ENCODE measurements at regions not wholly inside any gene's neighbourhood (a gene's known extent, or its start where the extent isn't known, plus 50 kb on each side); places are given as distances from the start of the nearest gene placed in this dataset.
"Not testable (repeated sequence)": the region's sequence is repeated elsewhere in the genome, so short reads cannot be mapped to it uniquely, and the experiment has no call there.

GRCh38 chr20:11976966-11977365, 59.3 kb downstream of the BTBD3 start:
- no peak for DNase-seq

- DNase-seq = no peak
These were observed 60.8 kb downstream of the BTBD3 start for GRCh38 chr20:11978496-11978895.

GRCh38 chr20:11979306-11979990, 61.8 kb downstream of the BTBD3 start:
- no peak for DNase-seq

GRCh38 chr20:11980263-11980662, 62.6 kb downstream of the BTBD3 start:
- no peak for DNase-seq

GRCh38 chr20:11981366-11981947, 63.8 kb downstream of the BTBD3 start:
- DNase-seq = no peak

GRCh38 chr20:11982289-11982954, 64.7 kb downstream of the BTBD3 start:
- no peak for DNase-seq

- no peak for DNase-seq
These were observed 65.3 kb downstream of the BTBD3 start for GRCh38 chr20:11982955-11983470.

GRCh38 chr20:11986954-11987353, 69.3 kb downstream of the BTBD3 start:
- no peak for DNase-seq

GRCh38 chr20:11987526-11987925, 69.8 kb downstream of the BTBD3 start:
- no peak for DNase-seq

- no peak for DNase-seq
These were observed 71.5 kb downstream of the BTBD3 start for GRCh38 chr20:11989018-11989771.

GRCh38 chr20:11992426-11992825, 74.7 kb downstream of the BTBD3 start:
- DNase-seq = no peak

GRCh38 chr20:11993886-11994461, 76.3 kb downstream of the BTBD3 start:
- DNase-seq = no peak

GRCh38 chr20:11995805-11996567, 78.3 kb downstream of the BTBD3 start:
- DNase-seq = no peak

GRCh38 chr20:12004776-12005175, 87.1 kb downstream of the BTBD3 start:
- DNase-seq = not testable (repeated sequence)

- DNase-seq = no peak
These were observed 94.8 kb downstream of the BTBD3 start for GRCh38 chr20:12012241-12013222.

GRCh38 chr20:12014276-12014675, 96.6 kb downstream of the BTBD3 start:
- no peak for DNase-seq

GRCh38 chr20:12014736-12015135, 97.0 kb downstream of the BTBD3 start:
- no peak for DNase-seq

- no peak for DNase-seq
These were observed 98.6 kb downstream of the BTBD3 start for GRCh38 chr20:12016291-12016690.

- no peak for DNase-seq
These were observed 102.0 kb downstream of the BTBD3 start for GRCh38 chr20:12019715-12020114.

- DNase-seq = no peak
These were observed 103.2 kb downstream of the BTBD3 start for GRCh38 chr20:12020846-12021245.

GRCh38 chr20:12022126-12022525, 104.4 kb downstream of the BTBD3 start:
- no peak for DNase-seq
